Muscle of back (tissue), 3 donors: ENCODE measurements at regions not wholly inside any gene's neighbourhood (a gene's known extent, or its start where the extent isn't known, plus 50 kb on each side); places are given as distances from the start of the nearest gene placed in this dataset.

ENCODE experiments used
- DNase-seq, 3 donors: peaks; one replicate each; pipeline versions ENCODE4 v3.0.0 to v3.0.0-alpha.2; 2013

DNA sequence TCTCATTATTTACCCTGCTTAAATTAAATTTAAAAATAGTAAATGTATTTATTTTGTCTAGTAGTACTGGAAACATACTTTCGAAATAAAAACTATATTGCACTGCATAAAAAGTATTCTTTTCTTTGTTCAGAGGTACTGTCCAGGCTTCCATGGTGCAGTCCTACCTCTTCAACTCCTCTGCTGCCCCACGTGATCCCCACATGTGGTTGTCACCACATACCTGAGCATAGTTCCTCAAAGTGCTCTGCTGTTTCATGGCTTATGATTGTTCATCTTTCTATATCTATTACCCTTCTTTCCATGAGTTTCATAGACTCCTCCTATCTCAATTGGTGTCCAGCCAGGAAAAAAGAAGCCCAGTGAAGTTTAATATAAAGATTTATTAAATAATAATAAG lies 317.5 kb upstream of the OR4E1 start:
- DNase-seq: no peak

- no peak for DNase-seq
Measured at GRCh38 chr14:21990116-21990515, 316.5 kb upstream of the OR4E1 start.

GRCh38 chr14:21989090-21989489 lies 315.5 kb upstream of the OR4E1 start:
- no peak for DNase-seq

DNA sequence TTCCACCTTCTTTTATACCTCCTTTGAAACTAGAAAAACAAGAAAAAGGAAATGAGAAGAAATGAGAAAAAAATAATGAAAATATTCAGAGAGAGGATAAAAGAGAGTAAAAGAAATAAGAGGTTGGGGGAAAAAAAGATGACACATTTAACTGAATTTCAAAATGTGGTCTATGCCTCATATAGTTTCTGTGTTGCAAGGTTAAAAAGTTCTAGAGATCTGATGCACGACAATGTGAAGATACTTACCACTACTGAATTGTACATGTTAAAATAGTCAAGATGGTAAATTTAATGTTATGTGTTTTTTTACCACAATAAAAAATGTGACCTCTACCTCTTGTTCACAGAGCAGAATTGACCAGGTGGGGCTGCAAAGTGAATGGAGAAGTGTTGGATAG lies 314.8 kb upstream of the OR4E1 start:
- DNase-seq: no peak

DNA sequence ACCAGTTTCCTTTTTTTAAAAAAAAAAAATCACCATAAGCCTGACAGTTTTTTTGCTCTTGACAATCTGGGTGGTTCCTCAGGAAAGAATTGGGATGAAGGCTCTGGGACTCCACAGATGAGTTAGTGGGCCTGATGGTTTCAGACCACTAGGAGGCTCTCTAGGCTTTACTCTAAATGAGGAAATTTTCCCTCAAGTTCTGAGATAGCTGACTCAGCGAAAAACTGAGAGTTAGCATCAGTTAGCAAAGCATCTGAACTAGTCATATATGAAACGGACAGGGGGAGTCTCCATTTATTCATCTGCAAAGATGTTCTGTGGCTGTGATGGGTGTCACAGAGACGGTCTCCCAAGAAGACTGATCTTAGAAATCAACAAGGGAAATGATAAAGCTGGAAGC lies 314.3 kb upstream of the OR4E1 start:
- peak in 1 of 3 donors; percentile 19 for DNase-seq

DNA sequence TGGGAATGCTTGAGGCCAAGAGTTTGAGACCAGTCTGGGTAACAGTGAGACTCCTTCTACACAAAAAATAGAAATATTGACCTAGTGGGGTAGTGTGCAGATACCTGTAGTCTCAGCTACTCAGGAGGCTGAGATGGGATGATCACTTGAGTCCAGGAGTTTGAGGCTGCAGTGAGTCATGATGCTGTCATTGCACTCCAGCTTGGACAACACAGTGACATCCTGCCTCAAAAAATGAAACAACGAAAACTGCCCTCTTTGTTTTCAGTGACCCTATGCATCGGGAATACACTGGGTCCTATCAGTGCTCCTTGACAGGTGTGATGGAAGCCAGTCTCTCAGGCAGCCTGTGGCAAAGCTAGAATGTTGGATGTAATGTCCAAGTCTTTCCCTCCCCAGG lies 311.5 kb upstream of the OR4E1 start:
- no peak for DNase-seq

DNA sequence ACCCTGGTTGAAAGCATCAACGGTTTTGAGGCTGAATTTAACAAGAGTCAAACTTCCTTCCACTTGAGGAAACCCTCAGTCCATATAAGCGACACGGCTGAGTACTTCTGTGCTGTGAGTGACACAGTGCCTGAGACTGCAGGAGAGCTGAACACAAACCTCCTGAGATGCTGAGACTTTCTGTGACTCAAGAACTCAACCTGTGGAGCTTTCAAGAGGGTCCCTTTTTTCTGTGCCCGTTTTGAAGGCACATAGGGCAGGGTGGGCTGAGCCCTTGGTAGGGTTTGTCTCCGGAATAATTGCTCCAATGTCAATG lies 305.3 kb upstream of the OR4E1 start:
- no peak for DNase-seq

GRCh38 chr14:21978184-21978998 lies 304.8 kb upstream of the OR4E1 start:
- peak in 1 of 3 donors; percentile 19 for DNase-seq

DNA sequence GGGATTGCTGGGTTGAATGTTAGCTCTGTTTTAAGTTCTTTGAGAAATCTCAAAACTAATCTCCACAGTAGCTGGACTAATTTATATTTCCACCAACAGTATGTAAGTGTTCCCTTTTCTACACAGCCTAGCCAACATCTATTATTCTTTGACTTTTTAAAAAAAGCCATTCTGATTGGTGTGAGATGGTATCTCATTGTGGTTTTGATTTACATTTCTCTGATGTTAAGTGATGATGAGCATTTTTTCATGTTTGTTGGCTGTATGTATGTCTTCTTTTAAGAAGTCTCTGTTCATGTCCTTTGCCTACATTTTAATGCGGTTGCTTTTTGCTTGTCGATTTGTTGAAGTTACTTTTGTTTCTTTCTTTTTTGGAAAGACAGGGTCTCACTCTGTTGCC lies 301.1 kb upstream of the OR4E1 start:
- DNase-seq: no peak

GRCh38 chr14:21965042-21965441 lies 291.4 kb upstream of the OR4E1 start:
- DNase-seq: no peak

- DNase-seq: no peak
Measured at GRCh38 chr14:21964180-21964579, 290.6 kb upstream of the OR4E1 start.

GRCh38 chr14:21960636-21961035 lies 287.0 kb upstream of the OR4E1 start:
- DNase-seq: no peak

DNA sequence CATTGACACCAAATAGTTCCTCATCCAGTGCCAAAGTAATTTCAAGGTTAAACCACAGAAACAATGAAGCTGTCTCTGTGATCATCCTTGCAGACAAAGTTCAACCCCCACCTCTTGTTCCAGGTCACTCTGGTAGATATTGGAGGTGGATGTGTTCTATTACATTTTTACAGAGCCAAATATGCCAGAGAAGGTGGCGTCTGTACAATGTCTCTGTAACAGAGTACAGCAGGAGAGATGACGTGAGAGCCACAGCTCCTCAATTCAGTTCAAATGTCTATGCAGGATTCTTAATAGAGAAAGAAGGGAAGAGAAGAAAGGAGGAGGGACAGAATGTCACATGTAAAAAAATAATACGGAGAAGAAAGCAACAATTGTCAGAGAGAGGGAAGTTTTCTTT lies 268.3 kb upstream of the OR4E1 start:
- no peak for DNase-seq

- peak in 1 of 3 donors; percentile 1 for DNase-seq
Measured at GRCh38 chr14:21940887-21941856, 267.6 kb upstream of the OR4E1 start.

GRCh38 chr14:21939836-21940235 lies 266.2 kb upstream of the OR4E1 start:
- no peak for DNase-seq

- DNase-seq: no peak
Measured at GRCh38 chr14:21937996-21938395, 264.4 kb upstream of the OR4E1 start.

GRCh38 chr14:21933681-21934080 lies 260.1 kb upstream of the OR4E1 start:
- no peak for DNase-seq

DNA sequence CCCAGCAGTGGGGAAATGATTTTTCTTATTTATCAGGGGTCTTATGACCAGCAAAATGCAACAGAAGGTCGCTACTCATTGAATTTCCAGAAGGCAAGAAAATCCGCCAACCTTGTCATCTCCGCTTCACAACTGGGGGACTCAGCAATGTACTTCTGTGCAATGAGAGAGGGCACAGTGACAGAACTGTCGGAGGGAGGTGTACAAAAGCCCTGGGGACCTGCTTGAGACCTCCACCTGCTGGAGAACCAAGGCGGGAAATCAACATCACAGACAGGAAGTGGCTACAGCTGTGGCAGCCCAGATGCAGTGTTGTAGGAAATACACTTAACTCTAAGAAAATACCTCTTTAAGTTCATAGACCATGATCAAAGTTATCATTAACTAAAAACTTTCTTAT lies 250.9 kb upstream of the OR4E1 start:
- peak in 1 of 3 donors; percentile 1 for DNase-seq

DNA sequence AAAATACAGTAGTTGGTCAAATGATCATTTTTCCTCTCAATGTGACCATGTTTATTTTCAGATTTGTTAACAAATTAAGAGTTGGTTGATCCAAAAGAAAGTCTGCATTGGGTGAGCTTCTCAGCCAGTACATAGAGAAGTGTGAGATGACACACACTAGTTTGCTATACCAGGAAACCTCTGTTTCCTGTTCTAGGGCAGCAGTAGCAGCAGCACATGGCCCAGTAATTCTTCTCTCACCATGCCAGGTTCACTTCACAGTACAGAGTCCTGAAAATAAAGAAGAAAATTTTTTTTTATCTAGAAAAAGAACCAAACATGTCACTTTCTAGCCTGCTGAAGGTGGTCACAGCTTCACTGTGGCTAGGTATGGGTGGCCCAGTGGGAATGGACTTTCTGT lies 250.2 kb upstream of the OR4E1 start:
- no peak for DNase-seq

DNA sequence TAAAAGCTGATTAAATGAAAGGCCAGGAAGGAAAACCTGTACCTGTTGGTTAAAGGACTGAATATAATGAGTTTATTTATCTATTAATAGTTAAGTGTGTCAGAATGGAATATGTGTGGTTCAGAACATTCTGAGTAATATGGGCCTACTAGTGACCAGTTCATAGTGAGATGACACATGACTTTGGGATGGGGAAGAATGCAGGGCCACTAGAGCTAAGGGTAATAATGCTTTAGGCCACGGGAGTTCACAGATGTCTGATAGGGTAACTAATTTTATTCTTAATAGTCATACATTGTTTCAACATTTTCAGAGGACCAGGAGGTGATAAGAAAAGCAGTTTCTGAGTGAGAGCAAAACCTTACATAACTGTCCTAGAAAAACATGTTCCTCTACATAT lies 247.8 kb upstream of the OR4E1 start:
- DNase-seq: no peak

DNA sequence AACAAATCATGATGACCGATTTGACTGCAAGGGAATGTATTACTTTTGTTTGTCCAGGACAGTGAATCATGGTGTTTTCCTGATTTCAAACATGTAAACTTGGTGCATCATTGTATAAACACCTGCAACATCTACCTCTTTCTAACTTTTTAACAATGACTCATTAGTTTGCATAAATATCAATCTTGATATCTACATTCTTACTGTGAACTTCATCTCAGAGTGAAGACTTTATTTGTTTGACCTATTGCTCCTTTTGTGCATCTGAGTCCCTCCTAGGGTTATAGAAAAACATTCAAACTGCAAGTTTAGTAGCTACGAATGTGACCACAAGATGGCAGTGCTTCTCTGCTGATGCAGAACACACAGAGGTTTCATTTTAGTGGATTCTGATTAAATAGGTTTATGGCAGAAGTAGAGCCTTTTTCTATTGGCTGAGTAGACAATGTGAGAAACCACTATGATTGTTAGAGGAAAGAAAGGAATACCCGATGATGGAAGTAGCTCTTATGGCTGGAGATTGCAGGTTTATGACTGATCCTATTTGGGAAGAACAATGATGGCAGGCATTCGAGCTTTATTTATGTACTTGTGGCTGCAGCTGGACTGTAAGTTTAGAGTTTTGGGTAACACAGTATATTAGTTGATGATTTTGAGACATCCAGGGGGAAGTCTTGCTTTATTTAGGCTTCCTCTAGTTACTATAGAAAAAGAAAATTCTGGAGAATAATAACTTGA lies 244.2 kb upstream of the OR4E1 start:
- DNase-seq: peak; percentile 33 to 70 (median 40)

GRCh38 chr14:21915826-21916225 lies 242.2 kb upstream of the OR4E1 start:
- no peak for DNase-seq
